Endothelial cell (in vitro differentiated cells): ENCODE measurements at regions not wholly inside any gene's neighbourhood (a gene's known extent, or its start where the extent isn't known, plus 50 kb on each side); places are given as distances from the start of the nearest gene placed in this dataset.

Source experiments
- DNase-seq: peaks from one replicate; pipeline ENCODE4 v3.0.0; 2021; ENCODE audit warnings: low spot score
- H3K27ac Mint-ChIP-seq: one replicate; pipeline ENCODE4 v1.8.0; 2021; ENCODE audit warnings: mixed read lengths, inconsistent platforms; ENCODE audit not compliant: unreplicated experiment
- H3K27me3 Mint-ChIP-seq: one replicate; pipeline ENCODE4 v1.8.0; 2021; ENCODE audit warnings: mild to moderate bottlenecking, moderate library complexity, mixed read lengths, inconsistent platforms; ENCODE audit not compliant: unreplicated experiment
- H3K36me3 Mint-ChIP-seq: one replicate; pipeline ENCODE4 v1.8.0; 2021; ENCODE audit warnings: mild to moderate bottlenecking, low read depth, mixed read lengths, inconsistent platforms; ENCODE audit not compliant: unreplicated experiment
- H3K4me1 Mint-ChIP-seq: one replicate; pipeline ENCODE4 v1.8.0; 2021; ENCODE audit warnings: mild to moderate bottlenecking, mixed read lengths, inconsistent platforms; ENCODE audit not compliant: unreplicated experiment
- H3K4me3 Mint-ChIP-seq: one replicate; pipeline ENCODE4 v1.8.0; 2021; ENCODE audit warnings: mild to moderate bottlenecking, mixed read lengths, inconsistent platforms; ENCODE audit not compliant: unreplicated experiment
- H3K9me3 Mint-ChIP-seq: one replicate; pipeline ENCODE4 v1.8.0; 2021; ENCODE audit warnings: mixed read lengths, inconsistent platforms; ENCODE audit not compliant: unreplicated experiment
- TF ChIP-seq, protein P1 (sequence below): fragments of 200-600 bp; sonication (generic); IDR thresholded peaks from one replicate; pipeline ENCODE4 v1.5.0; 2021; ENCODE audit warnings: antibody characterized with exemption; ENCODE audit not compliant: unreplicated experiment

- TF ChIP-seq, protein P1, sequence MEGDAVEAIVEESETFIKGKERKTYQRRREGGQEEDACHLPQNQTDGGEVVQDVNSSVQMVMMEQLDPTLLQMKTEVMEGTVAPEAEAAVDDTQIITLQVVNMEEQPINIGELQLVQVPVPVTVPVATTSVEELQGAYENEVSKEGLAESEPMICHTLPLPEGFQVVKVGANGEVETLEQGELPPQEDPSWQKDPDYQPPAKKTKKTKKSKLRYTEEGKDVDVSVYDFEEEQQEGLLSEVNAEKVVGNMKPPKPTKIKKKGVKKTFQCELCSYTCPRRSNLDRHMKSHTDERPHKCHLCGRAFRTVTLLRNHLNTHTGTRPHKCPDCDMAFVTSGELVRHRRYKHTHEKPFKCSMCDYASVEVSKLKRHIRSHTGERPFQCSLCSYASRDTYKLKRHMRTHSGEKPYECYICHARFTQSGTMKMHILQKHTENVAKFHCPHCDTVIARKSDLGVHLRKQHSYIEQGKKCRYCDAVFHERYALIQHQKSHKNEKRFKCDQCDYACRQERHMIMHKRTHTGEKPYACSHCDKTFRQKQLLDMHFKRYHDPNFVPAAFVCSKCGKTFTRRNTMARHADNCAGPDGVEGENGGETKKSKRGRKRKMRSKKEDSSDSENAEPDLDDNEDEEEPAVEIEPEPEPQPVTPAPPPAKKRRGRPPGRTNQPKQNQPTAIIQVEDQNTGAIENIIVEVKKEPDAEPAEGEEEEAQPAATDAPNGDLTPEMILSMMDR, result no peak
- H3K27ac Mint-ChIP-seq, result no peak overlapping the region
- H3K4me1 Mint-ChIP-seq, result peaks cover 11% of the 10 kb centered on the region
- H3K36me3 Mint-ChIP-seq, result no peaks in the 10 kb centered on the region
- H3K9me3 Mint-ChIP-seq, result no peaks in the 10 kb centered on the region
- H3K27me3 Mint-ChIP-seq, result no peaks in the 10 kb centered on the region
- no peak overlapping the region for H3K4me3 Mint-ChIP-seq
- DNase-seq, result no peak
Observed at GRCh38 chr1:184851822-184852746, 97.4 kb upstream of the EDEM3 start.

DNA sequence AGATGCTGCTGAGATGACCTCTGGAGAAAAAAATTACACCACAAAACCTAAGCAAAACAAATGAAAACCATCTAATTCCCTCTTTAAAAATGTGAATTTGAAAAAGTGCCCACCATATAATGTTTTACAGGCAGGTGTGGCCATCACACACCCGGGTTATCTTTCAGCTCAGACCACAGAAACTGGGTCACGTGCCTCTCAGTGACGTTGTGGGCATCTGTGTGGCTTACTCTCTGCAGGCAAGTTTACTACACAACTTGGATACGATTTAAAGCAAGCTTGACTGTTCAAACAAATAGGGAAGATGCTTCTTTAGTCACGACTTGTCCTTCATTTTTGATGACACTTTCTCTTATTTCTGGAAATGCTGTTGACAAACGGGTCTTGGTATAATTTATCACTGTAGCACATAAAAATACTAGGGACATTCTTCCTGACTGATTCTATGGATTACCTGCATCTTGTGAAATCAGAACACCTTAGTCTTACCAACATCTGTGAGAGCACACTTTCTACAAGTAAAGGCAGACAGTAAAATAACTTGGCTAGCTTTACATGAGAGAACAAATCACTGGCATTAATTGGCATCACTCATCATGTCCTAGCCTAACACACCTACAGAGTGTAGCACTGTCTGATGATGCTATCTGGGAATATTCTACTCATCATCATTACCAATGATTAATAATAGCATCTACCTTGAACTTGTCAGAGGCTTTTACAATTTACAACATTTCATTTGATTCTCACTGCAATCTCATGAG is 89.3 kb upstream of the EDEM3 start:
- H3K9me3 Mint-ChIP-seq, result no peaks in the 10 kb centered on the region
- no peak overlapping the region for H3K4me3 Mint-ChIP-seq
- H3K4me1 Mint-ChIP-seq, result no peaks in the 10 kb centered on the region
- no peaks in the 10 kb centered on the region for H3K27me3 Mint-ChIP-seq
- TF ChIP-seq, protein P1, result no peak
- H3K27ac Mint-ChIP-seq, result no peak overlapping the region
- DNase-seq, result no peak
- no peaks in the 10 kb centered on the region for H3K36me3 Mint-ChIP-seq

- Mint-ChIP-seq H3K9me3 (no peaks in the 10 kb centered on the region), H3K27ac (no peak overlapping the region), H3K36me3 (no peaks in the 10 kb centered on the region), H3K27me3 (no peaks in the 10 kb centered on the region), H3K4me3 (no peak overlapping the region), H3K4me1 (no peaks in the 10 kb centered on the region)
- DNase-seq, result no peak
- TF ChIP-seq, protein P1, result no peak
Observed at GRCh38 chr1:184840596-184840995, 85.9 kb upstream of the EDEM3 start.

GRCh38 chr1:184838504-184838951 is 83.9 kb upstream of the EDEM3 start:
- DNase-seq, result no peak
- Mint-ChIP-seq H3K4me1 (no peaks in the 10 kb centered on the region), H3K9me3 (no peaks in the 10 kb centered on the region), H3K27ac (no peak overlapping the region), H3K36me3 (peaks cover 3% of the 10 kb centered on the region), H3K27me3 (no peaks in the 10 kb centered on the region), H3K4me3 (no peak overlapping the region)
- TF ChIP-seq, protein P1, result no peak
